HCEC 1CT (cell line): ENCODE measurements at regions not wholly inside any gene's neighbourhood (a gene's known extent, or its start where the extent isn't known, plus 50 kb on each side); places are given as distances from the start of the nearest gene placed in this dataset.
"Not testable (repeated sequence)": the region's sequence is repeated elsewhere in the genome, so short reads cannot be mapped to it uniquely, and the experiment has no call there.

ENCODE experiments used
- DNase-seq: peaks from one replicate; pipeline ENCODE4 v3.0.0-alpha.2; 2017

GRCh38 chr3:82137861-82138260 is 376.4 kb upstream of the GBE1 start:
- DNase-seq: no peak

GRCh38 chr3:82137050-82137449 is 375.6 kb upstream of the GBE1 start:
- no peak for DNase-seq

DNA sequence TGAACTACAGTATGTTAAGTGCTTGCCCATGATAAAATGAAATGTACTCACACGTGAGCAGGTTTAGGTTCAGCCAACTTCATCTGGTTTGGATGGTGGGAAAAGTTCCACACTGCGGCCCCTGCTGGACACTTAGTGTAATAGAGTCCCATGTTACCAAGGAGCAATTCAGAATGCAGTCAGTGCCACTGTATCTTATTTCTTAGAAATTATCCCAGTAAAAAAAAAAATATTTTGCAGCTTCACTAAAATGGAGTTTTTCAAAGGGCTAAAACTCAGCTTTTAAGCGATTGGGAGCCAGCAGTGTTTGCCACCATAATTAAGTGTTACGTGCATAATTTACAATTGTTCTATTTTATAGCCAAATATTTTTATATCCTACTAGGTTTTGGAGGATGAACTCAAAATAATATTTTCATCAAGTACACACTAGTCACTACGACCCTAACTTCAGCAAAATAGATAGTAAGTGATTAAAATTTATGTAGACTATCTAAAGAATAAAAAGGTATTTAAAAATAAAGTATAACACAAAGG is 371.7 kb upstream of the GBE1 start:
- DNase-seq: peak; percentile 43

- no peak for DNase-seq
These were observed 371.0 kb upstream of the GBE1 start for GRCh38 chr3:82132210-82133069.

GRCh38 chr3:82130046-82130445 is 368.6 kb upstream of the GBE1 start:
- DNase-seq: no peak

GRCh38 chr3:82129221-82129801 is 367.9 kb upstream of the GBE1 start:
- DNase-seq: no peak

GRCh38 chr3:82128271-82128670 is 366.8 kb upstream of the GBE1 start:
- DNase-seq: no peak

DNA sequence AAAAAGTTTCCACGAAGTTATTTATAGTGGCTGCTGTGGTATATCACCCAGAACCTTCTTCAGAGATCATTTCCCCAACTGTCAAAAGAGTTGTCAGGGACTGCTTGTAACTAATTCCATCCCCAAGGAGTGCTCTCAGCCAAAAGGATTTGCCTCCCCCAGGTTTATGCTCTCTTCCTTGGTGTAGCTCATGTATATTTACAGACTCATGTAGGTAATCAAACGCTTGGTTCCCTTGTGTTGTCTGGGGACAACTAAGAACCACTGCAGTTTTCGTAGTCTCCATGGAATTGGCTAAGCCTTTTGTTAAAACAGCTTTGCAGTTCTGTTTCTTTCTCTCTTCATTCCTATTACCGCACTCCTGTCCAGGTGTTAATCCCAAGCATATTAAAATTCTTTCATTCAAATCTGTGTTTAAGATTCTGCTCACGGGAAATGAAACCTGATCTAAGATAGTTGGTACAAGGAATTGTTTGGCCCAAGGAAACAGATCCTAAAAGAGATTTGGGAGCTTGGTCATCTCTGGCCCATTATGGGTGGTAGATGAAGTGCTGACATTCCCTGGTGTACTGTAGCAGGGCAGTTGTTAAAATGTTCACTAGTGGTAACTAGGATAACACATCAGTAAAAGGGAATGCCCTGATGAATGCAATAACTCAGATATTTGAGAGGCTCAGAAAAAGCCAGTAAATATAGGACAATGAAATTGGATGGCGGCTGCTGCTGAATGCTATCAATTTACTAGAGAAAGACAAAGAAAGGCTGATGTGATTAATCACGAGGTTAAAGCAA is 361.3 kb upstream of the GBE1 start:
- no peak for DNase-seq

- DNase-seq: no peak
These were observed 353.1 kb upstream of the GBE1 start for GRCh38 chr3:82114589-82114988.

DNA sequence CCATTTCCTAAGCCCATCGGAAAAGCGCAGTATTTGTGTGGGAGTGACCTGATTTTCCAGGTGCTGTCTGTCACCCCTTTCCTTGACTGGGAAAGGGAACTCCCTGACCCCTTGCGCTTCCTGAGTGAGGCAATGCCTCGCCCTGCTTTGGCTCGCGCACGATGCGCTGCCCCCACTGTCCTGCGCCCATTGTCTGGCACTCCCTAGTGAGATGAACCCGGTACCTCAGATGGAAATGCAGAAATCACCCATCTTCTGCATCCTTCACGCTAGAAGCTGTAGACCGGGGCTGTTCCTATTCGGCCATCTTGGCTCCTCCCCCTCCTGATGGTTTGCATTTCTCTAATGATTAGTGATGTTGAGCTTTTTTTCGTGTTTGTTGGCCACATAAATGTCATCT is 349.3 kb upstream of the GBE1 start:
- DNase-seq: not testable (repeated sequence)

- no peak for DNase-seq
These were observed 341.8 kb upstream of the GBE1 start for GRCh38 chr3:82103241-82103640.

- no peak for DNase-seq
These were observed 338.9 kb upstream of the GBE1 start for GRCh38 chr3:82100378-82100777.

GRCh38 chr3:82093641-82094040 is 332.2 kb upstream of the GBE1 start:
- DNase-seq: no peak

DNA sequence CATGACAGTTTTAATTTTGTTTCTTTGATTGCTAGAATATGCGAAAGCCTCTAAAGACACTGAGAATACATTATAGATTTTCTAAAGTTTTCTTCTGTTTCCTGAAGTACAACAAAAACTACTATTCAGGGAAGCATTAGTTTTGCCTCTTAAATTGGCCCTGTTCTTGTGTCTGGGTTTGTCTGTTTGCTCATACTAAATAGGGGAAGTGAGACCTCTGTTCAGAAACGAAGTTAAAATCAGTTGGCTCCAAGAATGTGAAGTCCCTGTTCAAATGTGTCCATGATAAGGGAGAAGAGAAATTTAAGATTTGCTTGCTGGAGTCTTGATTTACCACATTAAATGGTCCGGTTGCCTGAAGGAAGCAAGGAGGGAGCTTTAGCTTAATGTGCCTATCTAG is 327.3 kb upstream of the GBE1 start:
- DNase-seq: no peak

GRCh38 chr3:82087958-82088357 is 326.5 kb upstream of the GBE1 start:
- DNase-seq: peak; percentile 80

GRCh38 chr3:82085851-82086475 is 324.5 kb upstream of the GBE1 start:
- no peak for DNase-seq

- no peak for DNase-seq
These were observed 323.9 kb upstream of the GBE1 start for GRCh38 chr3:82085356-82085755.

- no peak for DNase-seq
These were observed 323.4 kb upstream of the GBE1 start for GRCh38 chr3:82084824-82085223.

GRCh38 chr3:82082796-82083195 is 321.4 kb upstream of the GBE1 start:
- no peak for DNase-seq

GRCh38 chr3:82081351-82081750 is 319.9 kb upstream of the GBE1 start:
- no peak for DNase-seq

DNA sequence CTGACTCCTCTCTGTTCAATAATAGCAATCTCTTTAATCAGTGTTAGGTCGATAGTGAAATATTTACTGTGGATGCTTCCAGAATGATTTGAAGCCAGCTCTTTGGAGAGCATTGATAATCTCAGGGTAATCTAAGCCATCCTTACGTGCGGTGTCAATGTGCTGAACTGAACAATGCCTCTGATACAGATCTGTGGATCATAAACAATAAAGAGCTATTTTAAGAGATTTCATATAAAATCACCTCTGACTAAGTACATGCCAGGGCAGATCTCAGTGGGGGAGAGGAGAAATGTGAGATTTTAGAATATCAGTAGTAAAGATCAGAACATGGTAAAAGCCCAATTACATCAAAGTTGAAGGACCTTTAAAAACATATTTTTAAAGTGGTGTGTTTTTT is 319.3 kb upstream of the GBE1 start:
- no peak for DNase-seq

GRCh38 chr3:82080261-82080660 is 318.8 kb upstream of the GBE1 start:
- DNase-seq: no peak

- DNase-seq: no peak
These were observed 318.0 kb upstream of the GBE1 start for GRCh38 chr3:82079335-82079890.
